Mucosa of descending colon (tissue), 3 donors: ENCODE measurements at regions not wholly inside any gene's neighbourhood (a gene's known extent, or its start where the extent isn't known, plus 50 kb on each side); places are given as distances from the start of the nearest gene placed in this dataset.

ENCODE experiments used
- ATAC-seq: fragments of 200-7000 bp; cut with Tn5 transposase; one replicate; pipeline ENCODE4 v1.9.1; 2020; ENCODE audit warnings: mild to moderate bottlenecking, moderate library complexity
- DNase-seq, 3 donors: peaks; one replicate each; pipeline ENCODE4 v3.0.0-alpha.2; 2020
- H3K36me3 ChIP-seq: fragments of 200-600 bp; one replicate; pipeline ENCODE4 v1.8.0; 2021; ENCODE audit warnings: low read depth, mild to moderate bottlenecking
- H3K4me1 ChIP-seq: fragments of 200-600 bp; one replicate; pipeline ENCODE4 v1.8.0; 2021; ENCODE audit warnings: low read depth, mild to moderate bottlenecking
- H3K4me3 ChIP-seq: fragments of 200-600 bp; one replicate; pipeline ENCODE4 v1.8.0; 2021; ENCODE audit warnings: mild to moderate bottlenecking
- H3K9me3 ChIP-seq: fragments of 200-600 bp; one replicate; pipeline ENCODE4 v1.8.0; 2021; ENCODE audit warnings: mild to moderate bottlenecking
- CTCF ChIP-seq: fragments of 200-600 bp; IDR thresholded peaks from one replicate; pipeline ENCODE4 v1.8.0; 2022; ENCODE audit warnings: antibody characterized with exemption, mild to moderate bottlenecking
- intact Hi-C, 2 donors: fragments of 100-400 bp; cut with DNase I in 1 of 2; cut with micrococcal nuclease in 1 of 2; formaldehyde crosslinking; loops; one replicate each; pipeline versions ENCODE4 v1.11.0 to v1.11.1; 2022; cut with DNase I, micrococcal nuclease
- donor health status: DM: no; HTN: no; CAD: no; lungs with moderate emphysema.
- donor health status: DM: no; HTN: no; CAD: no.
- donor health status: DM: no; HTN: yes; CAD: no.

GRCh38 chr10:83250396-83250795, 888.9 kb upstream of the GHITM start:
- no peaks in the 10 kb centered on the region for H3K4me1 ChIP-seq
- ATAC-seq (no peak), DNase-seq (no peak)
- H3K36me3 ChIP-seq: no peaks in the 10 kb centered on the region
- H3K4me3 ChIP-seq: no peak overlapping the region
- intact Hi-C loops: no loop called here
- TF ChIP-seq CTCF: no peak
- H3K9me3 ChIP-seq: peaks cover 23% of the 10 kb centered on the region

GRCh38 chr10:83252169-83252568, 887.1 kb upstream of the GHITM start:
- no peaks in the 10 kb centered on the region for H3K4me1 ChIP-seq
- intact Hi-C loops: no loop called here
- H3K36me3 ChIP-seq: no peaks in the 10 kb centered on the region
- no peak overlapping the region for H3K4me3 ChIP-seq
- ATAC-seq (no peak), DNase-seq (no peak)
- H3K9me3 ChIP-seq: peaks cover 23% of the 10 kb centered on the region
- TF ChIP-seq CTCF: no peak

- intact Hi-C loops: no loop called here
- ATAC-seq (no peak), DNase-seq (no peak)
- peaks cover 23% of the 10 kb centered on the region for H3K9me3 ChIP-seq
- no peaks in the 10 kb centered on the region for H3K4me1 ChIP-seq
- no peaks in the 10 kb centered on the region for H3K36me3 ChIP-seq
- TF ChIP-seq CTCF: no peak
- H3K4me3 ChIP-seq: no peak overlapping the region
Observed at GRCh38 chr10:83252596-83252995, 886.7 kb upstream of the GHITM start.

GRCh38 chr10:83253011-83253671, 886.2 kb upstream of the GHITM start:
- no peaks in the 10 kb centered on the region for H3K36me3 ChIP-seq
- ATAC-seq (no peak), DNase-seq (no peak)
- intact Hi-C loops: no loop called here
- H3K9me3 ChIP-seq: peaks cover 25% of the 10 kb centered on the region
- H3K4me3 ChIP-seq: no peak overlapping the region
- no peak for TF ChIP-seq CTCF
- no peaks in the 10 kb centered on the region for H3K4me1 ChIP-seq

GRCh38 chr10:83254698-83255097, 884.6 kb upstream of the GHITM start:
- no peaks in the 10 kb centered on the region for H3K4me1 ChIP-seq
- DNase-seq (no peak), ATAC-seq (no peak)
- H3K4me3 ChIP-seq: no peak overlapping the region
- intact Hi-C loops: no loop called here
- peaks cover 32% of the 10 kb centered on the region for H3K9me3 ChIP-seq
- no peaks in the 10 kb centered on the region for H3K36me3 ChIP-seq
- TF ChIP-seq CTCF: no peak

- Histone ChIP-seq H3K4me1 (no peaks in the 10 kb centered on the region), H3K9me3 (peaks cover 29% of the 10 kb centered on the region), H3K36me3 (no peaks in the 10 kb centered on the region), H3K4me3 (no peak overlapping the region)
- intact Hi-C loops: no loop called here
- ATAC-seq: no peak
- no peak for DNase-seq
- TF ChIP-seq CTCF: no peak
Observed at GRCh38 chr10:83262434-83262833, 876.9 kb upstream of the GHITM start.
